Left ventricle myocardium inferior (tissue), 1 donor: ENCODE measurements at regions not wholly inside any gene's neighbourhood (a gene's known extent, or its start where the extent isn't known, plus 50 kb on each side); places are given as distances from the start of the nearest gene placed in this dataset.

Experiments used
- DNase-seq: peaks from one replicate; pipeline ENCODE4 v3.0.0-alpha.2; 2020
- H3K27ac ChIP-seq: fragments of 200-600 bp; replicated peaks from 2 replicates; pipeline ENCODE4 v1.8.0; 2021
- H3K27me3 ChIP-seq: fragments of 200-600 bp; 2 replicates; pipeline ENCODE4 v1.8.0; 2021; ENCODE audit warnings: low read depth
- H3K36me3 ChIP-seq: fragments of 200-600 bp; 2 replicates; pipeline ENCODE4 v1.8.0; 2021
- H3K4me1 ChIP-seq: fragments of 200-600 bp; 2 replicates; pipeline ENCODE4 v1.8.0; 2021
- H3K4me3 ChIP-seq: fragments of 200-600 bp; 2 replicates; pipeline ENCODE4 v1.8.0; 2021; ENCODE audit warnings: mild to moderate bottlenecking, moderate library complexity
- H3K9me3 ChIP-seq: fragments of 200-600 bp; replicated peaks from 2 replicates; pipeline ENCODE4 v1.8.0; 2021
- CTCF ChIP-seq: fragments of 200-600 bp; IDR thresholded peaks from 2 replicates; pipeline ENCODE4 v1.8.0; 2021; ENCODE audit warnings: antibody characterized with exemption, mild to moderate bottlenecking, borderline replicate concordance
- intact Hi-C: fragments of 100-400 bp; cut with micrococcal nuclease; formaldehyde crosslinking; loops from one replicate; pipeline ENCODE4 v1.11.0; 2022
- donor health status: DM: no; HTN: yes; CAD: no; lungs with severe emphysema.

GRCh38 chr7:130823060-130823459 is 89.1 kb upstream of the KLF14 start:
- intact Hi-C loops: no loop called here
- Histone ChIP-seq H3K4me1 (no peaks in the 10 kb centered on the region), H3K9me3 (peaks cover 35% of the 10 kb centered on the region), H3K27ac (no peak overlapping the region), H3K36me3 (no peaks in the 10 kb centered on the region), H3K27me3 (no peaks in the 10 kb centered on the region), H3K4me3 (no peak overlapping the region)
- DNase-seq: no peak
- TF ChIP-seq CTCF: no peak

GRCh38 chr7:130825819-130826218 is 91.8 kb upstream of the KLF14 start:
- DNase-seq: no peak
- no peak overlapping the region for H3K4me3 ChIP-seq
- H3K4me1 ChIP-seq: no peaks in the 10 kb centered on the region
- no peaks in the 10 kb centered on the region for H3K36me3 ChIP-seq
- H3K27ac ChIP-seq: no peak overlapping the region
- peaks cover 39% of the 10 kb centered on the region for H3K9me3 ChIP-seq
- no peaks in the 10 kb centered on the region for H3K27me3 ChIP-seq
- intact Hi-C loops: no loop called here
- TF ChIP-seq CTCF: no peak

- H3K27me3 ChIP-seq: no peaks in the 10 kb centered on the region
- no peak for DNase-seq
Measured at GRCh38 chr7:130829415-130829814, 95.4 kb upstream of the KLF14 start.

GRCh38 chr7:130831322-130831721 is 97.3 kb upstream of the KLF14 start:
- H3K4me1 ChIP-seq: no peaks in the 10 kb centered on the region
- no peaks in the 10 kb centered on the region for H3K27me3 ChIP-seq
- no peak for TF ChIP-seq CTCF
- H3K27ac ChIP-seq: no peak overlapping the region
- H3K9me3 ChIP-seq: peaks cover 20% of the 10 kb centered on the region
- DNase-seq: no peak
- H3K4me3 ChIP-seq: no peak overlapping the region
- intact Hi-C loops: no loop called here
- H3K36me3 ChIP-seq: no peaks in the 10 kb centered on the region

More at GRCh38 chr7:130829415-130829814, 95.4 kb upstream of the KLF14 start:
- Histone ChIP-seq H3K36me3 (no peaks in the 10 kb centered on the region), H3K4me3 (no peak overlapping the region), H3K9me3 (peaks cover 39% of the 10 kb centered on the region), H3K27ac (no peak overlapping the region), H3K4me1 (no peaks in the 10 kb centered on the region)
- no peak for TF ChIP-seq CTCF
- intact Hi-C loops: no loop called here

- H3K36me3 ChIP-seq: no peaks in the 10 kb centered on the region
- intact Hi-C loops: no loop called here
- peaks cover 14% of the 10 kb centered on the region for H3K9me3 ChIP-seq
- DNase-seq: no peak
- H3K27me3 ChIP-seq: no peaks in the 10 kb centered on the region
- no peak overlapping the region for H3K27ac ChIP-seq
- no peak overlapping the region for H3K4me3 ChIP-seq
- no peaks in the 10 kb centered on the region for H3K4me1 ChIP-seq
- peak; percentile 81 for TF ChIP-seq CTCF
Measured at GRCh38 chr7:130831817-130832481, 97.9 kb upstream of the KLF14 start.
